ENCODE measurements at regions not wholly inside any gene's neighbourhood (a gene's known extent, or its start where the extent isn't known, plus 50 kb on each side); places are given as distances from the start of the nearest gene placed in this dataset.

GRCh38 chr15:70323111-70323851 is 225.6 kb upstream of the TLE3 start:
- Histone ChIP-seq H3K4me1 (peaks cover 67% of the 10 kb centered on the region), H3K27me3 (ENCODE audit: low read depth) (no peaks in the 10 kb centered on the region), H3K27ac (peak overlapping the region; percentile 8), H3K4me3 (no peak overlapping the region), H3K36me3 (no peaks in the 10 kb centered on the region), H3K9me3 (no peaks in the 10 kb centered on the region)
- DNase-seq = no peak
- ATAC-seq = peak; percentile 39 to 57
- intact Hi-C loops (cut with DNase I) = no loop called here
- no peak for TF ChIP-seq CTCF (IDR thresholded peaks at IDR 0.05)

- Histone ChIP-seq H3K9me3 (no peaks in the 10 kb centered on the region), H3K36me3 (no peaks in the 10 kb centered on the region), H3K4me1 (peaks cover 58% of the 10 kb centered on the region), H3K4me3 (no peak overlapping the region), H3K27me3 (ENCODE audit: low read depth) (no peaks in the 10 kb centered on the region), H3K27ac (peak overlapping the region; percentile 8)
- TF ChIP-seq CTCF (IDR thresholded peaks at IDR 0.05) = no peak
- intact Hi-C loops (cut with DNase I) = no loop called here
- no peak for ATAC-seq
- DNase-seq = no peak
Measured at GRCh38 chr15:70322051-70322668, 224.4 kb upstream of the TLE3 start.

GRCh38 chr15:70321172-70321819 is 223.6 kb upstream of the TLE3 start:
- intact Hi-C loops (cut with DNase I) = no loop called here
- DNase-seq (no peak), ATAC-seq (peak; percentile 31 to 35)
- Histone ChIP-seq H3K4me3 (no peak overlapping the region), H3K27ac (peak overlapping the region; percentile 3), H3K4me1 (peaks cover 58% of the 10 kb centered on the region), H3K9me3 (no peaks in the 10 kb centered on the region), H3K27me3 (ENCODE audit: low read depth) (no peaks in the 10 kb centered on the region), H3K36me3 (no peaks in the 10 kb centered on the region)
- no peak for TF ChIP-seq CTCF (IDR thresholded peaks at IDR 0.05)

GRCh38 chr15:70320482-70320881 is 222.8 kb upstream of the TLE3 start:
- Histone ChIP-seq H3K27me3 (ENCODE audit: low read depth) (no peaks in the 10 kb centered on the region), H3K36me3 (no peaks in the 10 kb centered on the region), H3K4me1 (peaks cover 58% of the 10 kb centered on the region), H3K27ac (peak overlapping the region; percentile 3), H3K9me3 (no peaks in the 10 kb centered on the region), H3K4me3 (no peak overlapping the region)
- no peak for TF ChIP-seq CTCF (IDR thresholded peaks at IDR 0.05)
- intact Hi-C loops (cut with DNase I) = no loop called here
- DNase-seq (no peak), ATAC-seq (no peak)

GRCh38 chr15:70320077-70320476 is 222.4 kb upstream of the TLE3 start:
- TF ChIP-seq CTCF (IDR thresholded peaks at IDR 0.05) = no peak
- H3K9me3 ChIP-seq = no peaks in the 10 kb centered on the region
- DNase-seq = no peak
- H3K4me1 ChIP-seq = peaks cover 58% of the 10 kb centered on the region
- no peak for ATAC-seq
- peak overlapping the region; percentile 3 for H3K27ac ChIP-seq
- H3K36me3 ChIP-seq = no peaks in the 10 kb centered on the region
- H3K27me3 ChIP-seq (ENCODE audit: low read depth) = no peaks in the 10 kb centered on the region
- intact Hi-C loops (cut with DNase I) = no loop called here
- no peak overlapping the region for H3K4me3 ChIP-seq

All from lower lobe of right lung (tissue), 2 donors.